ENCODE measurements at regions not wholly inside any gene's neighbourhood (a gene's known extent, or its start where the extent isn't known, plus 50 kb on each side); places are given as distances from the start of the nearest gene placed in this dataset.
A peak's percentile ranks its signal among the peaks of the same experiment; 100 is the strongest.

- Mint-ChIP-seq H3K4me3 (no peak overlapping the region), H3K27me3 (no peaks in the 10 kb centered on the region), H3K36me3 (ENCODE audit: low read depth) (no peaks in the 10 kb centered on the region), H3K27ac (no peak overlapping the region), H3K4me1 (no peaks in the 10 kb centered on the region), H3K9me3 (no peaks in the 10 kb centered on the region)
- peak; percentile 29 for DNase-seq
- CTCF ChIA-PET, result interaction anchor here (0.7 kb wide), 2 partner anchors 19 to 63 kb away, joined by 3 to 4 read pairs; no protein-coding TSS in a partner anchor
- POLR2A ChIA-PET, result no interaction called here
Measured at GRCh38 chr4:111854494-111855087, 290.7 kb upstream of the FAM241A start.

GRCh38 chr4:111855308-111855707, 289.9 kb upstream of the FAM241A start:
- Mint-ChIP-seq H3K27ac (no peak overlapping the region), H3K4me3 (no peak overlapping the region), H3K36me3 (ENCODE audit: low read depth) (no peaks in the 10 kb centered on the region), H3K27me3 (no peaks in the 10 kb centered on the region), H3K9me3 (no peaks in the 10 kb centered on the region), H3K4me1 (no peaks in the 10 kb centered on the region)
- ChIA-PET CTCF (interaction anchor here (0.6 to 0.7 kb wide), 2 partner anchors 64 to 66 kb away, joined by 3 read pairs; no protein-coding TSS in a partner anchor), POLR2A (no interaction called here)
- DNase-seq, result no peak

GRCh38 chr4:111864066-111864465, 281.2 kb upstream of the FAM241A start:
- CTCF ChIA-PET, result no interaction called here
- no peaks in the 10 kb centered on the region for H3K9me3 Mint-ChIP-seq

GRCh38 chr4:111869339-111869738, 275.9 kb upstream of the FAM241A start:
- ChIA-PET POLR2A (no interaction called here), CTCF (no interaction called here)
- DNase-seq, result no peak
- no peaks in the 10 kb centered on the region for H3K9me3 Mint-ChIP-seq
- no peak overlapping the region for H3K4me3 Mint-ChIP-seq
- no peaks in the 10 kb centered on the region for H3K27me3 Mint-ChIP-seq
- no peaks in the 10 kb centered on the region for H3K4me1 Mint-ChIP-seq
- no peak overlapping the region for H3K27ac Mint-ChIP-seq
- no peaks in the 10 kb centered on the region for H3K36me3 Mint-ChIP-seq (ENCODE audit: low read depth)

More at GRCh38 chr4:111864066-111864465, 281.2 kb upstream of the FAM241A start:
- Mint-ChIP-seq H3K27ac (no peak overlapping the region), H3K4me3 (no peak overlapping the region), H3K27me3 (no peaks in the 10 kb centered on the region), H3K36me3 (ENCODE audit: low read depth) (no peaks in the 10 kb centered on the region), H3K4me1 (no peaks in the 10 kb centered on the region)
- no peak for DNase-seq
- POLR2A ChIA-PET, result no interaction called here

- no peak for DNase-seq
- Mint-ChIP-seq H3K36me3 (ENCODE audit: low read depth) (no peaks in the 10 kb centered on the region), H3K4me1 (no peaks in the 10 kb centered on the region), H3K27me3 (no peaks in the 10 kb centered on the region), H3K9me3 (no peaks in the 10 kb centered on the region), H3K4me3 (no peak overlapping the region), H3K27ac (no peak overlapping the region)
- CTCF ChIA-PET, result no interaction called here
- POLR2A ChIA-PET, result no interaction called here
Measured at GRCh38 chr4:111871802-111872201, 273.5 kb upstream of the FAM241A start.

GRCh38 chr4:111873801-111874200, 271.5 kb upstream of the FAM241A start:
- CTCF ChIA-PET, result no interaction called here

GRCh38 chr4:111879539-111879938, 265.7 kb upstream of the FAM241A start:
- H3K4me1 Mint-ChIP-seq, result no peaks in the 10 kb centered on the region
- H3K4me3 Mint-ChIP-seq, result no peak overlapping the region
- no peaks in the 10 kb centered on the region for H3K27me3 Mint-ChIP-seq
- H3K9me3 Mint-ChIP-seq, result no peaks in the 10 kb centered on the region
- CTCF ChIA-PET, result no interaction called here
- POLR2A ChIA-PET, result no interaction called here
- no peaks in the 10 kb centered on the region for H3K36me3 Mint-ChIP-seq (ENCODE audit: low read depth)
- H3K27ac Mint-ChIP-seq, result no peak overlapping the region
- DNase-seq, result no peak

More at GRCh38 chr4:111873801-111874200, 271.5 kb upstream of the FAM241A start:
- Mint-ChIP-seq H3K36me3 (ENCODE audit: low read depth) (no peaks in the 10 kb centered on the region), H3K4me1 (no peaks in the 10 kb centered on the region), H3K9me3 (no peaks in the 10 kb centered on the region), H3K27me3 (no peaks in the 10 kb centered on the region), H3K27ac (no peak overlapping the region), H3K4me3 (no peak overlapping the region)
- no peak for DNase-seq
- POLR2A ChIA-PET, result interaction anchor here (0.6 kb wide), 1 partner anchor 45 kb away, joined by 4 read pairs; no protein-coding TSS in a partner anchor

- ChIA-PET POLR2A (no interaction called here), CTCF (no interaction called here)
- Mint-ChIP-seq H3K27ac (no peak overlapping the region), H3K4me3 (no peak overlapping the region), H3K9me3 (no peaks in the 10 kb centered on the region), H3K36me3 (ENCODE audit: low read depth) (no peaks in the 10 kb centered on the region), H3K4me1 (no peaks in the 10 kb centered on the region), H3K27me3 (no peaks in the 10 kb centered on the region)
- no peak for DNase-seq
Measured at GRCh38 chr4:111880116-111880515, 265.1 kb upstream of the FAM241A start.

- Mint-ChIP-seq H3K4me1 (no peaks in the 10 kb centered on the region), H3K27ac (no peak overlapping the region), H3K4me3 (no peak overlapping the region), H3K36me3 (ENCODE audit: low read depth) (no peaks in the 10 kb centered on the region), H3K27me3 (no peaks in the 10 kb centered on the region), H3K9me3 (no peaks in the 10 kb centered on the region)
- no peak for DNase-seq
- CTCF ChIA-PET, result no interaction called here
- POLR2A ChIA-PET, result no interaction called here
Measured at GRCh38 chr4:111883557-111883999, 261.7 kb upstream of the FAM241A start.

GRCh38 chr4:111890412-111890811, 254.8 kb upstream of the FAM241A start:
- ChIA-PET CTCF (no interaction called here), POLR2A (no interaction called here)
- no peak overlapping the region for H3K4me3 Mint-ChIP-seq
- no peak for DNase-seq
- peaks cover 3% of the 10 kb centered on the region for H3K9me3 Mint-ChIP-seq
- H3K27ac Mint-ChIP-seq, result no peak overlapping the region
- no peaks in the 10 kb centered on the region for H3K4me1 Mint-ChIP-seq
- H3K36me3 Mint-ChIP-seq (ENCODE audit: low read depth), result no peaks in the 10 kb centered on the region
- no peaks in the 10 kb centered on the region for H3K27me3 Mint-ChIP-seq

- CTCF ChIA-PET, result no interaction called here
- H3K27me3 Mint-ChIP-seq, result no peaks in the 10 kb centered on the region
- no peaks in the 10 kb centered on the region for H3K36me3 Mint-ChIP-seq (ENCODE audit: low read depth)
- H3K4me3 Mint-ChIP-seq, result no peak overlapping the region
- no peaks in the 10 kb centered on the region for H3K9me3 Mint-ChIP-seq
- DNase-seq, result no peak
- POLR2A ChIA-PET, result no interaction called here
- no peak overlapping the region for H3K27ac Mint-ChIP-seq
- no peaks in the 10 kb centered on the region for H3K4me1 Mint-ChIP-seq
Measured at GRCh38 chr4:111905511-111905910, 239.7 kb upstream of the FAM241A start.

GRCh38 chr4:111919639-111920038, 225.6 kb upstream of the FAM241A start:
- ChIA-PET POLR2A (no interaction called here), CTCF (no interaction called here)
- no peaks in the 10 kb centered on the region for H3K9me3 Mint-ChIP-seq
- no peaks in the 10 kb centered on the region for H3K27me3 Mint-ChIP-seq
- H3K36me3 Mint-ChIP-seq (ENCODE audit: low read depth), result no peaks in the 10 kb centered on the region
- no peak for DNase-seq
- no peak overlapping the region for H3K27ac Mint-ChIP-seq
- H3K4me3 Mint-ChIP-seq, result no peak overlapping the region
- H3K4me1 Mint-ChIP-seq, result no peaks in the 10 kb centered on the region

- H3K9me3 Mint-ChIP-seq, result no peaks in the 10 kb centered on the region
- H3K27me3 Mint-ChIP-seq, result no peaks in the 10 kb centered on the region
- no peaks in the 10 kb centered on the region for H3K4me1 Mint-ChIP-seq
- DNase-seq, result no peak
- POLR2A ChIA-PET, result no interaction called here
- no peak overlapping the region for H3K27ac Mint-ChIP-seq
- H3K36me3 Mint-ChIP-seq (ENCODE audit: low read depth), result no peaks in the 10 kb centered on the region
- H3K4me3 Mint-ChIP-seq, result no peak overlapping the region
- CTCF ChIA-PET, result no interaction called here
Measured at GRCh38 chr4:111921714-111922113, 223.5 kb upstream of the FAM241A start.

- no peak for DNase-seq
- POLR2A ChIA-PET, result no interaction called here
- H3K27me3 Mint-ChIP-seq, result peaks cover 3% of the 10 kb centered on the region
- CTCF ChIA-PET, result no interaction called here
- H3K4me3 Mint-ChIP-seq, result no peak overlapping the region
- H3K9me3 Mint-ChIP-seq, result no peaks in the 10 kb centered on the region
- H3K27ac Mint-ChIP-seq, result no peak overlapping the region
- no peaks in the 10 kb centered on the region for H3K36me3 Mint-ChIP-seq (ENCODE audit: low read depth)
- no peaks in the 10 kb centered on the region for H3K4me1 Mint-ChIP-seq
Measured at GRCh38 chr4:111923786-111924185, 221.5 kb upstream of the FAM241A start.
